ENCODE measurements at regions not wholly inside any gene's neighbourhood (a gene's known extent, or its start where the extent isn't known, plus 50 kb on each side); places are given as distances from the start of the nearest gene placed in this dataset.

DNA sequence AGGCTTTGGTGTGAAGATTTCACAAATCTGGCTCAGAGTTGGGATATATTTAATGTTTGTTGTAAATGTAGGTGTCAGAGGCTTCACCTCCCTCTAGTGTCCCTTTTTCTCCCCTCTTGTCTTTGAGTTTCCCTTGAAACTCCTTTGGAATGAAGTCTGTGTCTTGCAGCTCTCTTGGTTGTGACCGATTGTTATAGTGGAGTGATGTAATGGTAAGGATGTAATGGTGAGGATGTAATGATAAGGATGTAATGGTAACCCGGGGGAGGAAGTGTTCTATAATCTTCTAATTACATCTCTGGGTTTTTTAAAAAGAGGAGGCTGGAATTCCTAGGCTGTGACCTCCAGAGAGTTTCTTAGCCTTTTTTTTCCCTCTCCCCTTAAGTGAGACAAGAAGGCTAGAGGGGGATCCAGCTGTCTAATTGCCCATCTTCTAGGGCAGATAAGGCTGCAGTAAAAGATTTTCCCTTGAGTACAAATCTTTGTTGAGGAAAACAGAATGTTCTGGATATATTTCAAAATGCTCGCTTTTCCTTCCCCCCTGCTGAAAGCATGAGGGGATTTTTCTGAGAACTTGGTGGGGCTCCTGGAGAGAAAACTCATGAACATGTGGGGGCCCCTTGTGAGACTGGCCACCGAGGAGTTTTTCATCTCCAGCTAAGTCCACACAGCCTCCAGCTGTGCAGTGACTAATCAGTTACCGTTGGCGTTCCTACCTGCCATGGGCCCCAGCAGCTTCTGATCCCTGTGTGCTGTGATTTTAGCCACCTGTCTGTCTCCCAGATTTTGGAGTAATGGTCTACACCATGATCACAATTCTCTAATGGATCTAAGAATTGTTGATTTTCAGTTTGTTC, 156.7 kb upstream of the PMEPA1 start:
- Histone ChIP-seq H3K4me3 (ENCODE audit: extremely low read depth in 1 of 4, insufficient read depth in 2 of 4, low read depth in 3 of 4, low read length in 4 of 4) (no peak overlapping the region), H3K79me1 (ENCODE audit: low read depth, low read length) (no peaks in the 10 kb centered on the region), H3K23me2 (ENCODE audit: low read depth, low read length) (no peaks in the 10 kb centered on the region), H3K27ac (ENCODE audit: low read depth, low read length) (no peak overlapping the region), H2AFZ (ENCODE audit: low read length) (no peak overlapping the region), H3K79me2 (ENCODE audit: control insufficient read depth in 1 of 2, insufficient read depth in 2 of 2, low read length in 2 of 2) (no peaks in the 10 kb centered on the region), H4K91ac (replicated peaks; ENCODE audit: insufficient read length, low read length) (no peak overlapping the region), H2BK120ac (replicated peaks; ENCODE audit: low read depth, low read length) (no peak overlapping the region), H3K14ac (ENCODE audit: insufficient read length) (no peak overlapping the region), H2AK5ac (ENCODE audit: low read depth, low read length) (no peak overlapping the region), H3K4me1 (replicated peaks in 1 of 4; ENCODE audit: control insufficient read depth in 3 of 4, insufficient read depth in 4 of 4, low read length in 3 of 4) (peaks cover 0 to 5% (median 0%) of the 10 kb centered on the region in 4 experiments; a peak in 3 of 7 replicates), H3K23ac (ENCODE audit: insufficient read length) (no peak overlapping the region), H4K8ac (ENCODE audit: extremely low read depth, insufficient read depth, low read length) (no peak overlapping the region), H3K36me3 (ENCODE audit: control insufficient read depth in 2 of 4, insufficient read depth in 4 of 4, low read length in 3 of 4) (no peaks in the 10 kb centered on the region), H3K27me3 (replicated peaks in 1 of 4; ENCODE audit: control insufficient read depth in 3 of 4, extremely low read depth in 1 of 4, insufficient read depth in 3 of 4, low read length in 3 of 4) (no peaks in the 10 kb centered on the region), H2BK12ac (ENCODE audit: low read depth, low read length) (no peak overlapping the region), H3K18ac (ENCODE audit: extremely low read depth, low read length) (no peak overlapping the region; the same call in 1 of the 2 replicates), H4K5ac (ENCODE audit: insufficient read length, low read depth, low read length) (no peak overlapping the region), H3K56ac (replicated peaks; ENCODE audit: insufficient read length, low read depth, low read length) (no peak overlapping the region), H3K4ac (replicated peaks; ENCODE audit: insufficient read length, low read depth, low read length) (no peak overlapping the region), H2BK20ac (ENCODE audit: low read length) (no peak overlapping the region), H3K9ac (replicated peaks in 1 of 4; ENCODE audit: extremely low read depth in 1 of 4, low read depth in 3 of 4, low read length in 3 of 4) (no peak overlapping the region), H3K4me2 (ENCODE audit: insufficient read depth in 1 of 2, low read depth in 2 of 2, low read length in 2 of 2) (no peak overlapping the region), H3K9me3 (ENCODE audit: insufficient read depth in 2 of 2, low read depth in 1 of 2, low read length in 1 of 2) (no peaks in the 10 kb centered on the region; a peak in 1 of 4 replicates), H4K20me1 (replicated peaks in 1 of 2; ENCODE audit: control insufficient read depth in 1 of 2, insufficient read depth in 2 of 2, low read length in 2 of 2) (no peaks in the 10 kb centered on the region), H2BK15ac (ENCODE audit: low read length) (no peak overlapping the region), H2BK5ac (ENCODE audit: low read depth, low read length) (no peak overlapping the region)
- 65% methylated on average over 6 of the region's 6 CpGs; no CpG with 5 or more reads in 1 of the 2 experiments for WGBS, 2 experiments (ENCODE audit: extremely low coverage in 1 of 2, insufficient coverage in 1 of 2, insufficient read length in 1 of 2, insufficient replicate concordance in 2 of 2, low coverage in 1 of 2, low lambda C conversion rate in 2 of 2, missing lambda C conversion rate in 1 of 2)
- ChIA-PET CTCF (ENCODE audit: partially characterized antibody) (interaction anchor here (0.7 to 1.5 kb wide), 5 partner anchors 10 to 329 kb away, joined by 3 read pairs; no protein-coding TSS in a partner anchor), POLR2A (ENCODE audit: partially characterized antibody) (no interaction called here)
- FAIRE-seq, result no peak
- peak in 1 of 2 experiments; percentile 27 for DNase-seq (ENCODE audit: low read depth in 1 of 2, low spot score in 2 of 2)
- TF ChIP-seq RAD21 (IDR thresholded peaks at IDR 0.05 in 1 of 2, conservative IDR thresholded peaks at IDR 0.05 in 1 of 2; ENCODE audit: low read depth in 2 of 2, low read length in 2 of 2) (0 out of 4 replicates have a peak, but pooled peaks of 1 of the 2 experiments have one; percentile 4), CHD2 (IDR thresholded peaks at IDR 0.05; ENCODE audit: low read length) (no peak)
- TF ChIP-seq, protein P1, sequence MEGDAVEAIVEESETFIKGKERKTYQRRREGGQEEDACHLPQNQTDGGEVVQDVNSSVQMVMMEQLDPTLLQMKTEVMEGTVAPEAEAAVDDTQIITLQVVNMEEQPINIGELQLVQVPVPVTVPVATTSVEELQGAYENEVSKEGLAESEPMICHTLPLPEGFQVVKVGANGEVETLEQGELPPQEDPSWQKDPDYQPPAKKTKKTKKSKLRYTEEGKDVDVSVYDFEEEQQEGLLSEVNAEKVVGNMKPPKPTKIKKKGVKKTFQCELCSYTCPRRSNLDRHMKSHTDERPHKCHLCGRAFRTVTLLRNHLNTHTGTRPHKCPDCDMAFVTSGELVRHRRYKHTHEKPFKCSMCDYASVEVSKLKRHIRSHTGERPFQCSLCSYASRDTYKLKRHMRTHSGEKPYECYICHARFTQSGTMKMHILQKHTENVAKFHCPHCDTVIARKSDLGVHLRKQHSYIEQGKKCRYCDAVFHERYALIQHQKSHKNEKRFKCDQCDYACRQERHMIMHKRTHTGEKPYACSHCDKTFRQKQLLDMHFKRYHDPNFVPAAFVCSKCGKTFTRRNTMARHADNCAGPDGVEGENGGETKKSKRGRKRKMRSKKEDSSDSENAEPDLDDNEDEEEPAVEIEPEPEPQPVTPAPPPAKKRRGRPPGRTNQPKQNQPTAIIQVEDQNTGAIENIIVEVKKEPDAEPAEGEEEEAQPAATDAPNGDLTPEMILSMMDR (IDR thresholded peaks at IDR 0.05; ENCODE audit: control extremely low read depth in 1 of 3, insufficient read depth in 1 of 3, low read depth in 1 of 3, low read length in 3 of 3), result peak in 1 of 3 experiments; percentile 3; a peak in 1 of 4 replicates

Data from H1 (cell line).